ENCODE measurements at regions not wholly inside any gene's neighbourhood (a gene's known extent, or its start where the extent isn't known, plus 50 kb on each side); places are given as distances from the start of the nearest gene placed in this dataset.

- DNase-seq (ENCODE audit: low read depth), result no peak
Observed at GRCh38 chr11:25970726-25971508, 361.0 kb upstream of the ANO3 start.

- DNase-seq (ENCODE audit: low read depth), result no peak
Observed at GRCh38 chr11:25980091-25980490, 351.8 kb upstream of the ANO3 start.

- peak; percentile 23 for DNase-seq (ENCODE audit: low read depth)
Observed at GRCh38 chr11:25981998-25982397, 349.9 kb upstream of the ANO3 start.

GRCh38 chr11:25983280-25983679 lies 348.6 kb upstream of the ANO3 start:
- DNase-seq (ENCODE audit: low read depth), result no peak

- DNase-seq (ENCODE audit: low read depth), result no peak
Observed at GRCh38 chr11:25988178-25988577, 343.8 kb upstream of the ANO3 start.

GRCh38 chr11:25990406-25990805 lies 341.5 kb upstream of the ANO3 start:
- DNase-seq (ENCODE audit: low read depth), result no peak

GRCh38 chr11:25991476-25991875 lies 340.5 kb upstream of the ANO3 start:
- no peak for DNase-seq (ENCODE audit: low read depth)

GRCh38 chr11:25992294-25992693 lies 339.6 kb upstream of the ANO3 start:
- DNase-seq (ENCODE audit: low read depth), result no peak

GRCh38 chr11:25993016-25993415 lies 338.9 kb upstream of the ANO3 start:
- DNase-seq (ENCODE audit: low read depth), result no peak

GRCh38 chr11:26011474-26011873 lies 320.5 kb upstream of the ANO3 start:
- DNase-seq (ENCODE audit: low read depth), result no peak

GRCh38 chr11:26014456-26015115 lies 317.3 kb upstream of the ANO3 start:
- DNase-seq (ENCODE audit: low read depth), result no peak

- no peak for DNase-seq (ENCODE audit: low read depth)
Observed at GRCh38 chr11:26017322-26017860, 314.5 kb upstream of the ANO3 start.

- DNase-seq (ENCODE audit: low read depth), result no peak
Observed at GRCh38 chr11:26017903-26018302, 314.0 kb upstream of the ANO3 start.

GRCh38 chr11:26018336-26018735 lies 313.6 kb upstream of the ANO3 start:
- no peak for DNase-seq (ENCODE audit: low read depth)

GRCh38 chr11:26019386-26019785 lies 312.5 kb upstream of the ANO3 start:
- no peak for DNase-seq (ENCODE audit: low read depth)

GRCh38 chr11:26021017-26021416 lies 310.9 kb upstream of the ANO3 start:
- no peak for DNase-seq (ENCODE audit: low read depth)

GRCh38 chr11:26023057-26023456 lies 308.9 kb upstream of the ANO3 start:
- no peak for DNase-seq (ENCODE audit: low read depth)

GRCh38 chr11:26025676-26026075 lies 306.3 kb upstream of the ANO3 start:
- DNase-seq (ENCODE audit: low read depth), result no peak

- no peak for DNase-seq (ENCODE audit: low read depth)
Observed at GRCh38 chr11:26026078-26026477, 305.9 kb upstream of the ANO3 start.

GRCh38 chr11:26027887-26028286 lies 304.0 kb upstream of the ANO3 start:
- no peak for DNase-seq (ENCODE audit: low read depth)

- DNase-seq (ENCODE audit: low read depth), result peak; percentile 2
Observed at GRCh38 chr11:26028393-26028911, 303.5 kb upstream of the ANO3 start.

- DNase-seq (ENCODE audit: low read depth), result no peak
Observed at GRCh38 chr11:26030399-26030798, 301.5 kb upstream of the ANO3 start.

GRCh38 chr11:26032241-26032640 lies 299.7 kb upstream of the ANO3 start:
- DNase-seq (ENCODE audit: low read depth), result no peak
